ACHN (cell line): ENCODE measurements at regions not wholly inside any gene's neighbourhood (a gene's known extent, or its start where the extent isn't known, plus 50 kb on each side); places are given as distances from the start of the nearest gene placed in this dataset.

ENCODE experiments used
- DNase-seq: peaks from one replicate; pipeline ENCODE4 v3.0.0-alpha.2; 2015
- in situ Hi-C: cut with HindIII; loops from 2 replicates; pipeline ENCODE4 v1.10.0; 2017; ENCODE audit warnings: low sequenced_read_pairs, low pct_ligation_motif_present, low pct_unique_long_range_greater_than_20kb

- DNase-seq = no peak
- in situ Hi-C loops = no loop called here
Measured at GRCh38 chr11:26204101-26204500, 127.8 kb upstream of the ANO3 start.

GRCh38 chr11:26204839-26205238 lies 127.1 kb upstream of the ANO3 start:
- in situ Hi-C loops = no loop called here
- DNase-seq = no peak

- in situ Hi-C loops = no loop called here
- no peak for DNase-seq
Measured at GRCh38 chr11:26219183-26220117, 112.5 kb upstream of the ANO3 start.

- DNase-seq = no peak
- in situ Hi-C loops = no loop called here
Measured at GRCh38 chr11:26225646-26226045, 106.3 kb upstream of the ANO3 start.

GRCh38 chr11:26227301-26227746 lies 104.6 kb upstream of the ANO3 start:
- in situ Hi-C loops = no loop called here
- DNase-seq = peak; percentile 38

GRCh38 chr11:26227883-26228502 lies 103.9 kb upstream of the ANO3 start:
- no peak for DNase-seq
- in situ Hi-C loops = no loop called here

GRCh38 chr11:26228778-26229177 lies 103.2 kb upstream of the ANO3 start:
- in situ Hi-C loops = no loop called here
- DNase-seq = no peak

GRCh38 chr11:26229257-26229656 lies 102.7 kb upstream of the ANO3 start:
- in situ Hi-C loops = no loop called here
- no peak for DNase-seq

- in situ Hi-C loops = no loop called here
- no peak for DNase-seq
Measured at GRCh38 chr11:26229981-26230380, 101.9 kb upstream of the ANO3 start.

- no peak for DNase-seq
- in situ Hi-C loops = no loop called here
Measured at GRCh38 chr11:26231252-26231661, 100.7 kb upstream of the ANO3 start.

GRCh38 chr11:26234451-26234850 lies 97.5 kb upstream of the ANO3 start:
- in situ Hi-C loops = no loop called here
- DNase-seq = no peak

GRCh38 chr11:26243426-26243825 lies 88.5 kb upstream of the ANO3 start:
- in situ Hi-C loops = no loop called here
- no peak for DNase-seq

GRCh38 chr11:26244207-26244606 lies 87.7 kb upstream of the ANO3 start:
- no peak for DNase-seq

GRCh38 chr11:26245046-26245445 lies 86.9 kb upstream of the ANO3 start:
- in situ Hi-C loops = no loop called here

More at GRCh38 chr11:26244207-26244606, 87.7 kb upstream of the ANO3 start:
- in situ Hi-C loops = no loop called here

GRCh38 chr11:26247340-26247739 lies 84.6 kb upstream of the ANO3 start:
- no peak for DNase-seq
- in situ Hi-C loops = no loop called here

More at GRCh38 chr11:26245046-26245445, 86.9 kb upstream of the ANO3 start:
- no peak for DNase-seq

GRCh38 chr11:26248661-26249060 lies 83.3 kb upstream of the ANO3 start:
- DNase-seq = no peak
- in situ Hi-C loops = no loop called here

GRCh38 chr11:26254378-26254777 lies 77.6 kb upstream of the ANO3 start:
- DNase-seq = no peak
- in situ Hi-C loops = no loop called here

GRCh38 chr11:26263769-26264168 lies 68.2 kb upstream of the ANO3 start:
- in situ Hi-C loops = no loop called here
- no peak for DNase-seq

- in situ Hi-C loops = no loop called here
- no peak for DNase-seq
Measured at GRCh38 chr11:26264266-26264665, 67.7 kb upstream of the ANO3 start.
